ENCODE measurements at regions not wholly inside any gene's neighbourhood (a gene's known extent, or its start where the extent isn't known, plus 50 kb on each side); places are given as distances from the start of the nearest gene placed in this dataset.

- Histone ChIP-seq H3K9me3 (no peaks in the 10 kb centered on the region), H3K27ac (no peak overlapping the region), H3K4me1 (no peaks in the 10 kb centered on the region), H3K4me3 (no peak overlapping the region), H3K27me3 (no peaks in the 10 kb centered on the region), H3K36me3 (no peaks in the 10 kb centered on the region)
- DNase-seq: no peak
- no peak for ATAC-seq
- TF ChIP-seq CTCF (IDR thresholded peaks at IDR 0.05): no peak
- intact Hi-C loops (cut with DNase I): no loop called here
These were observed 225.1 kb upstream of the LMCD1 start for GRCh38 chr3:8276506-8276905.

- H3K27me3 ChIP-seq: no peaks in the 10 kb centered on the region
- no peak overlapping the region for H3K27ac ChIP-seq
- intact Hi-C loops (cut with DNase I): no loop called here
- no peaks in the 10 kb centered on the region for H3K9me3 ChIP-seq
- ATAC-seq (no peak), DNase-seq (no peak)
- TF ChIP-seq CTCF (IDR thresholded peaks at IDR 0.05): no peak
- H3K4me3 ChIP-seq: no peak overlapping the region
- H3K4me1 ChIP-seq: no peaks in the 10 kb centered on the region
- no peaks in the 10 kb centered on the region for H3K36me3 ChIP-seq
These were observed 223.2 kb upstream of the LMCD1 start for GRCh38 chr3:8278448-8278847.

- intact Hi-C loops (cut with DNase I): no loop called here
- H3K4me3 ChIP-seq: no peak overlapping the region
- no peaks in the 10 kb centered on the region for H3K27me3 ChIP-seq
- TF ChIP-seq CTCF (IDR thresholded peaks at IDR 0.05): no peak
- H3K36me3 ChIP-seq: no peaks in the 10 kb centered on the region
- no peaks in the 10 kb centered on the region for H3K4me1 ChIP-seq
- ATAC-seq: no peak
- no peak overlapping the region for H3K27ac ChIP-seq
- DNase-seq: no peak
- H3K9me3 ChIP-seq: no peaks in the 10 kb centered on the region
These were observed 222.1 kb upstream of the LMCD1 start for GRCh38 chr3:8279476-8279875.

GRCh38 chr3:8279886-8280550 lies 221.6 kb upstream of the LMCD1 start:
- no peaks in the 10 kb centered on the region for H3K9me3 ChIP-seq
- TF ChIP-seq CTCF (IDR thresholded peaks at IDR 0.05): no peak
- no peaks in the 10 kb centered on the region for H3K27me3 ChIP-seq
- H3K4me1 ChIP-seq: no peaks in the 10 kb centered on the region
- DNase-seq (no peak), ATAC-seq (no peak)
- no peak overlapping the region for H3K4me3 ChIP-seq
- no peak overlapping the region for H3K27ac ChIP-seq
- intact Hi-C loops (cut with DNase I): no loop called here
- H3K36me3 ChIP-seq: no peaks in the 10 kb centered on the region

- DNase-seq: no peak
- no peak for TF ChIP-seq CTCF (IDR thresholded peaks at IDR 0.05)
- H3K4me3 ChIP-seq: no peak overlapping the region
- no peaks in the 10 kb centered on the region for H3K36me3 ChIP-seq
- no peaks in the 10 kb centered on the region for H3K4me1 ChIP-seq
- no peak for ATAC-seq
- H3K27ac ChIP-seq: no peak overlapping the region
- intact Hi-C loops (cut with DNase I): no loop called here
- no peaks in the 10 kb centered on the region for H3K27me3 ChIP-seq
- no peaks in the 10 kb centered on the region for H3K9me3 ChIP-seq
These were observed 219.0 kb upstream of the LMCD1 start for GRCh38 chr3:8282541-8283165.

All from upper lobe of right lung (tissue), 1 donor.